Esophagus (tissue), 2 donors: ENCODE measurements at regions not wholly inside any gene's neighbourhood (a gene's known extent, or its start where the extent isn't known, plus 50 kb on each side); places are given as distances from the start of the nearest gene placed in this dataset.

Experiments
- H3K27ac ChIP-seq, 2 donors: one replicate each; pipeline ENCODE4 v1.5.1; 2013; ENCODE audit warnings: low read depth in 2 of 2, mild to moderate bottlenecking in 2 of 2, inconsistent platforms in 1 of 2, low read length in 1 of 2, moderate library complexity in 1 of 2
- H3K27me3 ChIP-seq, 2 donors: one replicate each; pipeline ENCODE4 v1.6.1; 2013; ENCODE audit warnings: low read length in 2 of 2, control low read depth in 1 of 2, mild to moderate bottlenecking in 1 of 2; ENCODE audit not compliant: insufficient read depth in 2 of 2, control insufficient read depth in 1 of 2
- H3K36me3 ChIP-seq, 2 donors: one replicate each; pipeline ENCODE4 v1.6.1; 2013; ENCODE audit warnings: low read length in 1 of 2; ENCODE audit not compliant: control insufficient read depth in 2 of 2, insufficient read depth in 2 of 2
- H3K4me1 ChIP-seq, 2 donors: one replicate each; pipeline ENCODE4 v1.6.1; 2013; ENCODE audit warnings: low read length in 1 of 2; ENCODE audit not compliant: control insufficient read depth in 2 of 2, insufficient read depth in 2 of 2
- H3K4me3 ChIP-seq, 2 donors: one replicate each; pipeline ENCODE4 v1.5.1; 2013; ENCODE audit warnings: low read length in 2 of 2, mild to moderate bottlenecking in 2 of 2, low read depth in 1 of 2, moderate library complexity in 1 of 2
- H3K9me3 ChIP-seq, 2 donors: one replicate each; pipeline ENCODE4 v1.6.1; 2013; ENCODE audit warnings: mild to moderate bottlenecking in 2 of 2, low read depth in 1 of 2, low read length in 1 of 2, moderate library complexity in 1 of 2; ENCODE audit not compliant: control insufficient read depth in 2 of 2, insufficient read depth in 1 of 2
- WGBS, 2 donors: extraction: QIAGEN DNeasy Blood & Tissue Kit; methylation state at CpG; one replicate each; pipeline ENCODE4 v1.1.7; 2013; 5-methylcytosine and 5-hydroxymethylcytosine counted together
- donor health status: healthy with polysubstance abuse.
- donor health status: Bipolar disorder and iron deficiency.

DNA sequence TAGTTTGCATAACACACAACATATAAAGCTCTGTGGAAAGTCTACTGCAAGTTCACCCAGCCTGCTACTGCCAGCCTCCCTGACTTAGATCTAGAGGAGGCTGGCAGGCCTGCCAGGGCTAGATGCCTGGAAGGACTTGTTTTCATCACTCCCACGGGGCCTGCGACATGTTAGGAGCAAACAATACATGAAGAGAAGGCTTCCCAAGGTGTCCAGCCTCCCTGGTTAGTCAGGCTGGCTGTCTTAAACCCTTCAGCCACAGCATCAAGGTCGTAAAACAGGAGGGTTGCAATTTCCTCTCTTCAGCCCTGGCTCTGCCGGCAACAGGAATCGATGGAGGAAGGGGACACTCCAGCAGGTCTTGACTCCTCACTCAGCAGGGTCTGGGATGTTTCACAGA lies 104.5 kb downstream of the NGF start:
- Histone ChIP-seq H3K36me3 (no peaks in the 10 kb centered on the region), H3K9me3 (no peaks in the 10 kb centered on the region), H3K27me3 (no peaks in the 10 kb centered on the region), H3K4me1 (peaks cover 0 to 2% of the 10 kb centered on the region in 2 donors), H3K4me3 (no peak overlapping the region), H3K27ac (no peak overlapping the region)
- WGBS, 2 donors = 58 to 66% methylated on average over 5 of the region's 5 CpGs

DNA sequence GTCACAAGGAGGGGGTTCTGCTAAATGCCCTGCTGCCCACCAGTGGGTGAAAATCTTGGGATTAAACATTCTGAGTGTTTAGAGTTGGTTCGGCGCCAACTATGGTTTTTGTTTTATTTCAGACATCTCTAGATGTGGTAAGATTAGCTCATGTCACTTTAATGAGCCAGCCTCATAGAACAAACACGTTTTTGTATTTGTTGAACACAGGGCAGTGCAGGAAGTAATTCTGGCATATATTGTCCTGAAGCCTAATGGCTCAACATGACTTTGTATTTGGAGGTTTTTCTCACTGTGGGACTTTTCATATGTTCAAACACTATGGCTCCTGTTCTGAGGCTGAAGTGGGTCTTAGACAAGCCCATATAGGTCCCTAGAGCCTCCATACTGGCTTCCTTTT lies 107.8 kb downstream of the NGF start:
- H3K9me3 ChIP-seq = no peaks in the 10 kb centered on the region
- H3K27me3 ChIP-seq = no peaks in the 10 kb centered on the region
- no peak overlapping the region for H3K4me3 ChIP-seq
- no peaks in the 10 kb centered on the region for H3K36me3 ChIP-seq
- H3K4me1 ChIP-seq = peaks cover 0 to 2% of the 10 kb centered on the region in 2 donors
- H3K27ac ChIP-seq = no peak overlapping the region
- WGBS, 2 donors = 46 to 55% methylated on average over 3 of the region's 3 CpGs

DNA sequence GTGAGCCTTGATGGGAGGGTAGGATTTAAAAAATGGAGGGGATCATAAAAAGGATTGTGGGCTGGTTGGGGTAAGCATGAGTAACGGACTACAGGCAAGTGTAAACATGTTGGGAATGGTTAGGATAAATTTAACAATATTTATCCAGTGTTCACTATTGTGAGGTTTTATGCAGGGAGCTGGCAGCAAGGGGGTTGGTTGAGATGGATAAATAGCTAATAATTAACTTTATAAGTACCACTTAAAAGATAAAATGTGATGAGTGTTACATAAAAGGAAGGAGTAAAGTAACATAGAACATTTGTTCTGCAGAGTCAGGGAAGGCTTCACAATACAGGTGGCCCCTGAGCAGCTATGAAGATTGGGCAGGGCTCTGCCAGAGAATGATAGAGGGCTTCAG lies 109.0 kb downstream of the NGF start:
- Histone ChIP-seq H3K27ac (no peak overlapping the region), H3K9me3 (no peaks in the 10 kb centered on the region), H3K36me3 (no peaks in the 10 kb centered on the region), H3K27me3 (no peaks in the 10 kb centered on the region), H3K4me3 (no peak overlapping the region), H3K4me1 (peaks cover 0 to 2% of the 10 kb centered on the region in 2 donors)
- 35 to 49% methylated on average over 1 of the region's 1 CpG for WGBS, 2 donors

DNA sequence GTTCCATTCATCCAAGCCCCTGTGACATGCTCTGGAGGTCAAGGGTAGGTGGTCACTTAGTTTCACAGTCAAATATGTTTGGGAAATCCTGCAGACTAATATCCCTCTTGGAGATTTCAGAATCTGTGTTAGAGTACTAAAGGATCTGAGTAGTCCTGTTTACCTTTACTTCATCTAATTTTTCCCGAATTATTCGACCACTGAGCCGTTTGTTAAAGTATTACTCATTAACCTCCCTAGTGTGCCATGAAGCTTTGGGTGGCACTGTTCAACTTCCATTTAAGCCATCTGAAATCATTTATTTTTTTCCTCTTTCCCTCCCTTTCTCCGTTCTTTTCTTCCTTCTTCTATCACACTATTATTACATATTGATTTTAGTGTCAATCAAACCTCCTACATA lies 109.9 kb downstream of the NGF start:
- no peaks in the 10 kb centered on the region for H3K36me3 ChIP-seq
- H3K4me1 ChIP-seq = peaks cover 0 to 4% of the 10 kb centered on the region in 2 donors
- no peaks in the 10 kb centered on the region for H3K9me3 ChIP-seq
- H3K4me3 ChIP-seq = no peak overlapping the region
- H3K27me3 ChIP-seq = no peaks in the 10 kb centered on the region
- WGBS, 2 donors = 86 to 89% methylated on average over 4 of the region's 4 CpGs
- no peak overlapping the region for H3K27ac ChIP-seq

DNA sequence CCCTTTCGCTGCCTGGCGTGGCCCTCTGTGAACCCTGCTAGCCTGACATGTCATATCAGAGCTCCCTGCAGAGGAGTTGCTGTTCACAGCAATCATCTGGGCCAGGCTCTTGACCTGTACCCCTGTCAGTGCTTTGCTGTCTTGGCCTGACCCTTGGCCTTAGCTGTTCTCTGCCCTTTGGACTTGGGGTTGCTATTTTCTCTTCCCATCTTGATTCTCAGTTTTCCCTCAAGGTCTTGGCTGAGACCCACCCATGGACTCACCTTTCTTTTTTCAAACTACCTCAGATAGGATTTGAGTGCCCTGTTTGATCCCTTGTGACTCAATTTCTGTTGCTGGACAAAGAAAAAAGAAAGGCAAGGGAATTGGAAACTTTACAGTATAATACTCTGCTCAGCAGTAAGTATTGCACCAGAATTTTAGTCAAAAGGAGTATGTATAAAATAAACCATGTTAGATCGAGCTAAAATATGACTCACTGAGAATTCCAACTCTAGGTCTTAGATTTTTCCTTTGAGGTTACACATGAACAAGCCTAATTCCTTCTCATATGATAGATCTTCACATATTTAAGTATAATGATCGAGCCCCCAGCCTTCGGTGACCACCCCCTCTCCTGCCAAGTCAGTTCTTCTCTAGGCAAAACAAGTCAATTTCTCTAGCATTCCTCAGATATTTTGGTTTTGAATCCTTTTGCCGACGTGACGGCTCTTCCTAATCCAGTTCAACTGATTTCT lies 110.5 kb downstream of the NGF start:
- Histone ChIP-seq H3K27ac (no peak overlapping the region), H3K27me3 (no peaks in the 10 kb centered on the region), H3K4me1 (peaks cover 0 to 5% of the 10 kb centered on the region in 2 donors), H3K36me3 (no peaks in the 10 kb centered on the region), H3K4me3 (no peak overlapping the region), H3K9me3 (no peaks in the 10 kb centered on the region)
- 83 to 86% methylated on average over 8 of the region's 8 CpGs for WGBS, 2 donors

DNA sequence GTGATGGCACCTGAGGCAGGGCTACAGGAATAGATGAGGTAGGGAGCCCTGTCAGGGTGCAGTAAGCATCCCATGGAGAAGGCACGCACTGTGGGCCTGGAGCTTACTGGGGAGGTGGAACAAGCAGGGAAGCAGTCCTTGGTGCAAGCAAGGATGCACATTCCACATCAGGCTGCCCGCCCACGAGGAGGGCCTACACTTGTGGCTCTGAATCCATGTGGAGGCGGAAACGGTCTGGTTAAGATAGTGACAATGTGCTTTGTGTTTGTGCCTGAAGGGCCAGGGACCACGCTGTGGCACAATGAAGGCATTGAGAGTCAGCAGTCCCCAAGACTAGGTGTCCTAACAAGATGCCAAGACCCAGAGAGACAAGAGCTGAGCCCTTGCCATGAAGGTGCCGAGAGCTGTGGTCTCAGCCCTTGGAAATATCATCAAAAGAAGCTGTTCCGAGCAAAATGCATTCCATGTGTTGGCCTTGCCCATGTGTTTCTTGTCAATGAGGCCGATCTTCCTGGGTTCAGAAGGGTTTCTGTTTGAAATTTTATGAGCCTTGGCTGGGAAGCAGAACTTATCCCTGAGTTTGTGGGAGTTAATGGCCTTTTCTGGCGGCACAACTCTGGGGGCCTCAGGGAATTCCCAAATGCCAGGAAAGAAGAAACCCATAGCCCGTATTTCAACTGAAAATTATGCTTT lies 111.9 kb downstream of the NGF start:
- H3K9me3 ChIP-seq = no peaks in the 10 kb centered on the region
- no peaks in the 10 kb centered on the region for H3K27me3 ChIP-seq
- no peak overlapping the region for H3K27ac ChIP-seq
- peaks cover 0 to 5% of the 10 kb centered on the region in 2 donors for H3K4me1 ChIP-seq
- H3K4me3 ChIP-seq = no peak overlapping the region
- H3K36me3 ChIP-seq = no peaks in the 10 kb centered on the region
- WGBS, 2 donors = 85 to 86% methylated on average over 11 of the region's 11 CpGs

DNA sequence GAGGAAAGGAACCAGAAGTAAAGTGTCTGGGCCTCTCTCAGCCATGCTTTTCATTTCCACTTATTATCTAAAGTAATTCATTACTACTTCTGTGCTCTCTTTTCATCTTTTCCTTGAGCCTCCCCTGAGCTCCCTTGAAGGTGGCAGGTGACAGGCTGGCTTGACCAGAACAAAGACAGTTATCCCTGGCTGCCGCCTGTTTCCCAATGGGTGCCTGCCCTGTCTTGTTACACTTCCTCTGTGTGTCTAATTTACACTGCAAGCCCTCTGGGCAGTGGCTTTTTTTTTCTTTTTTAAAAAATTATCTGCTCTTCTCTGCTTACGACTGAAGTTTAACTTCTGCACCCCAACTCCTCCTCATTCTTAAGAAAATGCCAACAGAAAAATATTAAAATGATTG lies 113.4 kb downstream of the NGF start:
- 52 to 69% methylated on average over 2 of the region's 2 CpGs for WGBS, 2 donors
- Histone ChIP-seq H3K4me3 (no peak overlapping the region), H3K9me3 (no peaks in the 10 kb centered on the region), H3K36me3 (no peaks in the 10 kb centered on the region), H3K27me3 (no peaks in the 10 kb centered on the region), H3K4me1 (peaks cover 0 to 3% of the 10 kb centered on the region in 2 donors), H3K27ac (no peak overlapping the region)

DNA sequence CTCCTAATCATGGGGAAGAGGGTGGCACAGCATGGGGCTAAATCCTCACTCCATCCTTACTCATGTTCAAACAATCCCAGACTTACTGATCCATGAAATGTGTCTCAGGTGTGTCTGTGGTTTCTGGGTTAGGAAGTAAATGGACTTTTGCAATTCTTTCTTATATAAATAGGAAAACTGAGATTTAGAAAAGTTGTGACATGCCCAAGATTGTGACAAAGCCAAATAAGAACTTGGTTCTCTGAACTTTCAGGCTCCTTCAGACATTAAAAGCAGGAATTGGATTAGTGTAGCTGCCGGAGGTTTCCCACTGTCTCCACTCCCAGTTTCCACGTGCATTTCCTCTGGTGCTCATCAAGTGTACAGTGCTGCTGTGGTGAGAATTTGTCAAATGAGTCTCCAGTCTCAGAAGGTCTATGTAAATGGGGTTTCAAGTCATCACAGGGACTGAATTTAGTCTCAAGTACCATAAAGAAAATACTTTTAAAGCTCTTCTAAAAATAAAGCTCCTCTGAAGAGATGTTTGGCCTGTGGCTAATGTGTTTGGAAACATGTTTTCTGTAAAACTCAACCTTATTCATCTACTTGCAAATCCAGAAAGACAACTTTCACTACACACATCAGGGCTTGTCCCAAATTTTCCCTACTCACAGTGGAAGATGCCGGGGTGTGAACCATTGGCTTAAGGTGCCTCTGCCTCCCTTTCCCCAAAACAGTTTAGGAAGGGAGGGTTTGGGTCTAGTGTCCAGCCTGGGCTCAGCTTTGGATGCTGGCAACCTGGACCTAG lies 115.2 kb downstream of the NGF start:
- Histone ChIP-seq H3K27ac (peak overlapping the region; percentile 50 to 56), H3K4me3 (no peak overlapping the region), H3K36me3 (no peaks in the 10 kb centered on the region), H3K9me3 (no peaks in the 10 kb centered on the region), H3K4me1 (peaks cover 0 to 3% of the 10 kb centered on the region in 2 donors), H3K27me3 (no peaks in the 10 kb centered on the region)
- WGBS, 2 donors = 49 to 57% methylated on average over 3 of the region's 3 CpGs

DNA sequence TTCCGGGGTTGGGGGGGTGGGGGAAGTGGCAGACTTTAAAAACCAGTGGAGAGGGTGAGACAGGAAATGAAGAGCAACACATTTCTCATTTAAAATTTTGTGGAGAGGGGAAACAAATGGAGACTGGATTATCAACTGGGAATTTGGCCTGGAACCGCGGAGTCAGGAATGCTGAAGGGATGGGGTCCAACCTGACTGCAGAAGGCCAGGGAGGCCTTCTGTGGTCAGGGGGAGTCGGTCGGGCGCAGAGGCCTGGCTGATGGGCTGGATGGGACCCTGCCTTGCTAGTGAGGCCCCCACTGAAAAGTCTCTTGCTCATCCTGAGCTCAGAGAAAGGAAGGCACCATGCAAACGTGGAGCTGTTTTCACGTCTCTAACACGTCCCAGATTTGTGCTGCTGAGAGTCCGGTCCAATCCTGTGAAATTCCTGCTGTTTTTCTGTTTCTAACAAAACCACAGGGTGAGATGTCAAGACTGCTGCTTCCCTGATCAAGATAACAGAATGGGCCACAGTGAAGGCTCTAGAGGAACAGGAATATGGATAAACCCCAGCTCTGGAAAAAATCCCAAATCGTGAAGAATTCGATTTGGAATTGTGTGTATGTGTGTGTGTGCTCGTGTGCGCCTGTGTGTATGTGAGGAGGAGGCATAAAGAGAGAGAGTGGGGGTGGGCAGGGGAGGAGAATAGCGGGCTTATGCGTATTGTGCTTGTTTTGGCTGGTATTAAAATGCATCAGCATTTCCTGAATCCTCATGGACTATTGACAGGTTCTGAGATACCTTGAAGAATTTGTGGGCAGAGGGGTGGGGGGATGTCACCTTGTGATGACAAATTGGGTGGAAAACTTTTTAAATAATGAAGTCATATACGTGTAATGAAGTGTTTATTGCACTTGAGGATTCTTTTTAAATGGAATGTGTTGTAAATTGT lies 117.4 kb downstream of the NGF start:
- Histone ChIP-seq H3K4me1 (peaks cover 0 to 3% of the 10 kb centered on the region in 2 donors), H3K9me3 (no peaks in the 10 kb centered on the region), H3K4me3 (no peak overlapping the region), H3K36me3 (no peaks in the 10 kb centered on the region), H3K27me3 (no peaks in the 10 kb centered on the region), H3K27ac (peak overlapping the region in 1 of 2 donors; percentile 24)
- WGBS, 2 donors = 79 to 80% methylated on average over 17 of the region's 17 CpGs
